Kidney epithelial cell (primary cell): ENCODE measurements at regions not wholly inside any gene's neighbourhood (a gene's known extent, or its start where the extent isn't known, plus 50 kb on each side); places are given as distances from the start of the nearest gene placed in this dataset.

Experiments used
- DNase-seq: peaks from one replicate; pipeline ENCODE4 v3.0.0-alpha.2; 2010; ENCODE audit warnings: low read depth
- H3K27me3 ChIP-seq: 2 replicates; pipeline ENCODE4 v1.6.0; 2011; ENCODE audit warnings: low read length; ENCODE audit not compliant: control insufficient read depth, insufficient read depth
- H3K36me3 ChIP-seq: 2 replicates; pipeline ENCODE4 v1.5.1; 2011; ENCODE audit warnings: low read length; ENCODE audit not compliant: control insufficient read depth, insufficient read depth
- H3K4me3 ChIP-seq: 2 replicates; pipeline ENCODE4 v1.5.1; 2011; ENCODE audit warnings: low read depth, mild to moderate bottlenecking, control low read depth, low read length
- TF ChIP-seq, protein P1 (sequence below): IDR thresholded peaks from 2 replicates; pipeline ENCODE4 v1.5.1; 2011; ENCODE audit warnings: mild to moderate bottlenecking, moderate library complexity, low read length, control low read depth, inconsistent platforms; ENCODE audit not compliant: insufficient read depth, poor library complexity, severe bottlenecking

DNA sequence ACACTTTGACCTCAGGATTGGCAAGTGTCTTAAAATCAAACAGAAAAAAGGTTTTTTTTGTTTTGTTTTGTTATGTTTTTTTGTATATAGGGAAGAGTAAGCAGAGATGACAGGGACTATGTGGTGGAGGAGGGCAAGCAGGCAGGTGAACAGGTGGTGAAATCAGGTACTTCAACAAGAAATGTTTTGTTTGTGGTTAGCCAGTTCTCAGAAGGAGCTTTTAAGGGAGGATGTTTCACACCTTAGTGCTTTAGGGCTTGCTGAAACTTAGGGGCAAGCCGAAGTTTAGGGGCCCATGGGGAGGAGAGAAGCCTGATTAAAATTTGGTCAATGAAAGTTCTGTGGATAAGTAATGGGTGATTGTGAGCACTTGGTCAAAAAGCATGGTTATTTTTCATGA, 370.7 kb upstream of the SLCO3A1 start:
- TF ChIP-seq, protein P1, sequence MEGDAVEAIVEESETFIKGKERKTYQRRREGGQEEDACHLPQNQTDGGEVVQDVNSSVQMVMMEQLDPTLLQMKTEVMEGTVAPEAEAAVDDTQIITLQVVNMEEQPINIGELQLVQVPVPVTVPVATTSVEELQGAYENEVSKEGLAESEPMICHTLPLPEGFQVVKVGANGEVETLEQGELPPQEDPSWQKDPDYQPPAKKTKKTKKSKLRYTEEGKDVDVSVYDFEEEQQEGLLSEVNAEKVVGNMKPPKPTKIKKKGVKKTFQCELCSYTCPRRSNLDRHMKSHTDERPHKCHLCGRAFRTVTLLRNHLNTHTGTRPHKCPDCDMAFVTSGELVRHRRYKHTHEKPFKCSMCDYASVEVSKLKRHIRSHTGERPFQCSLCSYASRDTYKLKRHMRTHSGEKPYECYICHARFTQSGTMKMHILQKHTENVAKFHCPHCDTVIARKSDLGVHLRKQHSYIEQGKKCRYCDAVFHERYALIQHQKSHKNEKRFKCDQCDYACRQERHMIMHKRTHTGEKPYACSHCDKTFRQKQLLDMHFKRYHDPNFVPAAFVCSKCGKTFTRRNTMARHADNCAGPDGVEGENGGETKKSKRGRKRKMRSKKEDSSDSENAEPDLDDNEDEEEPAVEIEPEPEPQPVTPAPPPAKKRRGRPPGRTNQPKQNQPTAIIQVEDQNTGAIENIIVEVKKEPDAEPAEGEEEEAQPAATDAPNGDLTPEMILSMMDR = no peak
- no peak overlapping the region for H3K4me3 ChIP-seq
- DNase-seq = no peak
- no peaks in the 10 kb centered on the region for H3K27me3 ChIP-seq
- no peaks in the 10 kb centered on the region for H3K36me3 ChIP-seq

DNA sequence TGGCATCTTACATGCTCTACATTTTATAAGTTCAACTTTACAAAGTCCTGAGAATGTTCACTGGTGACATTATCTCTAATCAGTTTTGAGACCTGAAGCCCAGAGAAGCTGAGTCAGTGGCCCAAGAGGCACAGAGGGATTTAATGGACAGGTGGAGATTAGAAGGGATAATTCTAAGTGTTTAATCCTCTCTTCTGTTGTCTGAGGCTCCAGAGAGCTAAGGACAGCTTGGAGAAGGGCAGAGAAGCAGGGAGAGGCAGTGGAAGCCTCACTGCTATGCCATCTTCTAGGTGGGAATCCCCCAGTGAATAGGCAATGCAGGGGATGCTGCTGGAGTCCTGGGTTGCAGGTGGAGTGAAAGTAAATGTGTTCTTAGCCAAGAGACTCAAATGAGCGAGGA, 369.4 kb upstream of the SLCO3A1 start:
- TF ChIP-seq, protein P1 = no peak
- no peak overlapping the region for H3K4me3 ChIP-seq
- no peaks in the 10 kb centered on the region for H3K27me3 ChIP-seq
- no peaks in the 10 kb centered on the region for H3K36me3 ChIP-seq
- no peak for DNase-seq

DNA sequence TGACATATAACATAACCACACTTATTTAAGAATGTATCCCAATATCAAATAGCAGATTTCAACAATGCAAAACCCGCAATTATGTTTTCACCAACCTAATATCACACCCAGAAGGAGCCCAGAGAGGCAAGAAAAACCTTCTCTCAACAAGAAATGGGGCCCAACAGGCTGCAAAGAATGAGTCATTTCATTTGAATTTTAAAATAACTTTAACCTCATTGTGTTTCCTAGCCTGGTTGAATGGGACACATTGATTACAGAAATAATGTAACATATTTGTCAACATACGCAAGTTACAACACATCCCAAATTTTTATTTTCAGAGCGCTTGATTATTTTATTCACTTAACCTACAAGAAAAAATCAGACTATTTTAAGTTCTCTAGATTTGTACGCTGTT, 365.1 kb upstream of the SLCO3A1 start:
- DNase-seq = no peak
- TF ChIP-seq, protein P1 = no peak
- Histone ChIP-seq H3K4me3 (no peak overlapping the region), H3K27me3 (no peaks in the 10 kb centered on the region), H3K36me3 (no peaks in the 10 kb centered on the region)

DNA sequence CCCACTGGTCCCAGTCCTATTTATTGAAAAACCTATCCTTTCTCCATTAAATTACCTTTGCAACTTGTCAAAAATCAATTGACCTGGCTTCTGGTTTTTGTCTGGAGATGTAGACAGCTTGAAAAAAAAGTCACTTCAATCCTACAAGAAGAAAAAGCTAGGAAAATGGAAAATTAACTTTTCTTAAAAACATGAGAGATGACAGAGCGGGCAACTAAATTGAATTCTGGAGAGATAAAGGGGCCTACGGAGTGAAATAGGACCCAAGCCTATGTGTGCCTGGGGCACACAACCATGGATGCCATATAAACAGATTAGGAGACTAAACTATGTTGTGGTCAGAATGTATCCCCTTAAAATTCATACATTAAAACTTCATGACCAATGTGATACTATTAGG, 363.3 kb upstream of the SLCO3A1 start:
- no peaks in the 10 kb centered on the region for H3K27me3 ChIP-seq
- DNase-seq = no peak
- TF ChIP-seq, protein P1 = no peak
- H3K4me3 ChIP-seq = no peak overlapping the region
- H3K36me3 ChIP-seq = no peaks in the 10 kb centered on the region

DNA sequence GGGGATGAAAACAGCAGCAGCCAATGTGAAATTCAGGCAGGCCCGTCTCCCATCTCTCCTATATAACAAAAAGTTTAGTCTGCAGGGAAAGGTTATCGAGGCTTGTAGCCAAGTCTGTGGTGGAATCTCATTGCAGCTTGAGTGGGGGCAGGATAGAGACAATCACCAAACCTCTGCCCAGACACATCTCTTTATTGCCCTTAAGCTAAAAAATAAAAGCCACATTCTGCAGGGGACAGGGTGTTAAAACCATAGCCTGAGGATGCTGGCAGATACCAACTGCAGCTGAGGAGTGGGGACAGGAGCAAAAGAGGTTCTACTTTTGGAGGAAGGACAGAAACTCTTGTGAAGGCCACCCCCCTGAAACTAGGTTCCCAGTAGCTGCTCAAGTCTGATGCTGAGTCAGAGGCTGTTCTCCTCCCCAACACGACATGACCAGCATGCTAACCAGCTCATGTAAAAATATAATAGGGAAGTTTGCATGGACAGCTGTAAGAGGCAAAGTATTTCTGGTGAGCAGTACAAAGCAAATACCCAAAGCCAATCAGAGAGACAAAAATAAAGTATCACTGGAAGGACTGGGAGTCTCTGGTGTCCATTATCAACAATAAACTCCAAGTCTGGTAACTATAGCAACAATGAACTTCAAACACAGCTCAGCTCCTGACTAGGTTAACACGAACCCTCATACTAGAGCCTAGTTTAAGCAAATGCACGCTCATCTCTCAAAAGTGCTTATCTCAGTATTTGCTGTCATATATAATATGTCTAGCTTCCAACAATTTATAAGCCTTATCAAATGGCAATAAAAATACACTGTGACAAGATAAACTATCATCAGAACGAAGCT, 362.2 kb upstream of the SLCO3A1 start:
- no peak overlapping the region for H3K4me3 ChIP-seq
- no peaks in the 10 kb centered on the region for H3K27me3 ChIP-seq
- TF ChIP-seq, protein P1 = no peak
- no peaks in the 10 kb centered on the region for H3K36me3 ChIP-seq
- no peak for DNase-seq
